HG03159 (cell line): ENCODE measurements at regions not wholly inside any gene's neighbourhood (a gene's known extent, or its start where the extent isn't known, plus 50 kb on each side); places are given as distances from the start of the nearest gene placed in this dataset.

Source experiments
- ATAC-seq: cut with Tn5 transposase; IDR thresholded peaks from one replicate; pipeline ENCODE4 v1.9.1; 2021; ENCODE audit warnings: mild to moderate bottlenecking, moderate library complexity; ENCODE audit not compliant: unreplicated experiment

DNA sequence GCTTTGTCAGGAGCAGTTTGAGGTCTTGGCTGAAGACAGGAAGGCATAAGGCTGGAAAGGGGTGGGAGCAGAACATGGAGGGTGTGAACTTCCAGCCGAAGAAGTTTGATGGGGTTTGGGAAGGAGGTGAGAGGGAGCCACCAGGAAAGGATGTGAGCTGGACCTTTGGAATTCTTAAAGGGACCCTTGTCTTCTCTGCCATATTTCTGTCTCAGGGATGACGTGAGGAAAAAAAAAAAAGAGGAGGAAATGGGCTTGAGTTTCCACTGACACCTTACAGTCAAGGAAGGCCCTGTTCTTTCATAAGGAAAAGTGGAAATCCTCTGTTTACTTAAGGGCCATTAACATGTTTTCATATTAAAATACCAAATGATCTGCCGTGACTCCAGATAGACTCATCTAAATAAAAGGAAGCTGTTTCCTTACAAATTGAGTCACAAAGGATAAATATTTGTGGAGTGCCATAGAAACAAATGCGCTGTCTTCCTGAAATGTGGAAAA is 132.1 kb downstream of the PALM2AKAP2 start:
- no peak for ATAC-seq

DNA sequence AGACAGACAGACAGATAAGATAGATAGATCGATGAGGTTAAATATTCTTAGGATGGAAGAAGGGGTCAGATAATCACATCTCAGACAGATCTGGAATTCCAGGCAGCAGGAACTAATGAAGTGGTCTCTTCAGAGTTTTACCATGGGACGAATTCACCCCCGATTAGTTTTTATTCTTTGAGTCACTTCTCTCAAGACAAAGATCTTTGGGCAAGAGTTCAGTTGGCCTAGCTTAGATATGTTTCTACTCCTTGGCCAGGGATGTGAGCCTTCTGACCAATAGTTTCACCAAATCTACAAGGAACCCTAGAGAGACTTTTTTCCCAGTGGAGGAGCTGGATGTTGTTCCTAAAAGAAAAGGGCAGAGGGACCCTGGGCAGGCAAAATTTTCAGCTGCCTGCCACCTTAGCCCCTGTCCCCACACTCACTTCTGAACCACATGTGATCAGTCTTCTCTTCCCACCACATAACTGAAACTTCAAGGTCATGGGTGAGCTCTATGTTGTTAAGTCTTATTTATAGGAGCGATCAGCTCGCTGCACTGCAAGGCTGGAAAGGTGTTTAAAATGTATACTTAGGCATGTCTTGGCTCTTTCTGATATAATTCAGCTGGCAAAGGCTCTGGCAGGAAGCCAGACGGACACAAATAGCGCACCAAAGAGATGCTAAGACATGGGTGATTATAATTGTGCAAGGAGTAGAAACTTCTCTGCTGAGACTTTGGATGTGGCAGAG is 132.9 kb downstream of the PALM2AKAP2 start:
- no peak for ATAC-seq

DNA sequence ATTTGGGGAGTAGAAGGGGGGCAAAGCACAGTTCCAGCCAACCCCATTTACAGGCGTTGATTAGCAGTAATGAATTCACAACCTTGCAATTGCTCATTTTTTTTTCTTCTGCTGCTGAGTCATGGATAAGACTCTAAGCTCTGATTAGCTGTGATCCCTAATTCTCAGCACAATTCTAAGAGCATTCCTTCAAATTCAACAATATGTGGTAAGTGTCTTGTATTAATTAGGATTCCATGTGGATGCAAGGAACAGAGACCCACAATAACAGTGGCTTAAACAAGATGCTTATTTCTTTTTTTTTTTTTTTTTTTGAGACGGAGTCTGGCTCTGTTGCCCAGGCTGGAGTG is 133.4 kb downstream of the PALM2AKAP2 start:
- no peak for ATAC-seq

DNA sequence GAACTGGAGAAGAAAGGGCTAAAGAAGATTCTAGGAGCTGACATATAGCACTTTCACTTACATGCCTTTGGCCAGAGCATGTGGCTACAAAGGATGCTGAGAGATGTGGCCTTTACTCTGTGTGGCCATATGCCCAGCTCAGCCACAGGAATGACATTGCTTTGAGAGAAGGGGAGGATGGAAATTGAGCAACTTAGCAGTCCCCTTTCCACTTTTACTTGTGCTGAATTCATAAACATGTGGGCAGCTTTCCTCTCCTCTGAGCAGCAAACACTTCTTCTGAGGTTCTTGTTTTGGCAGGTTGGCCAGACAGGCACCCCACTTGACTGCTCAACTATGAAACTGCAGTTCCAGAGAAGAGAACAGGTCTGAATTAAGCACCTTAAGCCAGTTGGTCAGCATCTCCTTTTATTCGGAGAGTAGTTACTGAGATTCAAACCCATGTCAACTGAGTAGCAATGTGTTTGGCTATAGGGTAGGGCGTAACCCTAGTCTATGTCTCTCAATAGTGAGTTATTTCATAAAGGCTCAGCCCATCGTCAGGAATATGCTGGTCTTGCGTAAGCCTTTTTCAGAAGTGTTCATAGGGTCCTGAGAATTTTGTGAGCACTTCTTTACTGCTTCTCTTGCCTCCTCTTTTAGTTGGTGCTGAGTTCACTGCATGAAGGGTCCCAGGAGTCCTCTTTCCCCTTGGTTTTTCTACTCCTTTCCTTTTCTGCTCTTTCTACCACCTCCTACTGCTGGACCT is 134.5 kb downstream of the PALM2AKAP2 start:
- peak; percentile 49 for ATAC-seq

DNA sequence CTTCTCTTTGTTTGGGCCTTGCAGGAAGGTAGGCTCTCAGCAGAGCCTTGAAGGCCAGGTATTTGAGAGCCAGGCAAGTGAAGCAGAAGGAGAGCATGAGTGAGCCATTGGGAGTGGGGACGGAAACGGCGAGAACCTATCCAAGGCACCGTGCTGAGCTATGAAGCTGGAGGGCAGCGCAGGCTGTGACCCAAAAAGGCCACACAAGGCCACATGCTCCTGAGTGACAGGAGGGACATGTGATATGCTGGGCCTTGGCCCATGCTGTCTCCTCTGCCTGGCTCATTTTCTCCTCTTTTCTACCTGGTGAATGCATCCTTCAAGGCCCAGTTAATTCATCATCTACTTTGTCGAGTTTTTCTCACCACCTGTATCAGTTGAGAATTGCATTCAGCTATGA is 136.3 kb downstream of the PALM2AKAP2 start:
- no peak for ATAC-seq

DNA sequence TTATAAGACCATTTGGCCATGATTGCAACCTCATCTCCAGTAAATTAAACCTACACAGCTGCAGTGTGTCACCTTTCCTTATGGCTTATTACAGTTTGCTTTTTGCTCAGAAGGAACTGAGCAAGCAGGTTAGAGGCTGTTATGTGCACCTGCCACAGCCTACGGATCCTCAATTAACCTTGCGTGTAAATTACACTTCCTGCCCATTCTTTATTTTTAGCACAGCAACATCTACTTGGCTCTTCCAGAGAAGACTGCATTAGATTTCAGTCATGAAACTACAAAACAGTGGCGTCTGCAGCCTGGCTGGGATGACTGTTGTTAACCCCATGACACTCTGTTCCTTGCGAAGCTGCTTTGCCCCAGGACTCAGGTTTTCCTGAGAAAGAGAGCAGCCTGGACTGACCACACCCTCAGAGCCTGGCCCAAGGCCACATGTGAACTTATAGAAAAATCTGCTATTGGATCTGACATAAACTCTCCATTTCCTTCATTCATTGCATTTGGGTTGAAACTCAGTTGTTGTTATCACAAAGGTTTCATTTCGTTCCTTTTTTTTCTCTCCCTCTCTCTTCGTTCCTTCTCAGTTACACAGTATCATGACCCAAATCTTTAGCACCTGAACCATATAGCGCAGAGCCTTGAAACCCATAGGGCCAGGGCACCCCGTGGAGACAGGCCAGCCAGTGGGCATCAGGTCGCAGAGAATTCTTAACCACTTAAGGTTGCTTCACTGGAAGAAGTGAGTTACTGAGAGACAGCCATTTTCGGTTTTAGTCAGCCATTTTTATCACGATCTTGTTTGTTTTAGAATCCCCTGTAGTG is 138.6 kb downstream of the PALM2AKAP2 start:
- peak; percentile 61 for ATAC-seq

DNA sequence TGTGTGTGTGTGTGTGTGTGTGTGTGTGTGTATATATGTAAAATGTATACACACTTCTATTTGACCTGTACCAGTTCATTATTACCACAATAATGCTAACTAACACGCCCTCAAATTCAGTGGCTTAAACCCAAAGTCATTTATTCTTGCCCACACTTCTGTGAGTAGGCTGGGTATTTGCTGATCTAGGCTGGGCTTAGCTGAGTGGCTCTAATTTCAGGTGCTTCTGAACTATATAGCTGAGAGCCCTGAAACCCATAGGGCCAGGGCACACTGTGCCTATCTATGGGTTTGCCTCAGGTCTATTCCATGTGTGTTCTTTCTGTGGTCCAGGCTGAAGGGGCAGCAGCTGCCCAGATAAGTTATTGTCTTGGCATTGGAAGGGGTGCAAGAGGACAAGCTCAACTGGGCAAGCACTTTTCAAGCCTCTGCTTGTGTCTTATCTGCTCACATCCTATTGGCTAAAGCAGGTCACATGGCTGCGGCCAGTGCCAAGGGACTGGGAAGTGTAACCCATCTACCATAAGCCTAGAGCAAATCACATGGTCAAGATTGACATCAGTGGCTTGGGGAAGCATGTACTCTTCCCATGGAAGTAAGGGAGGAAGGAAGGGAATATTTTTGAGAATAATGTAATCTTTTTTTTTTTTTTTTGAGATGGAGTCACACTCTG is 139.9 kb downstream of the PALM2AKAP2 start:
- ATAC-seq = no peak

DNA sequence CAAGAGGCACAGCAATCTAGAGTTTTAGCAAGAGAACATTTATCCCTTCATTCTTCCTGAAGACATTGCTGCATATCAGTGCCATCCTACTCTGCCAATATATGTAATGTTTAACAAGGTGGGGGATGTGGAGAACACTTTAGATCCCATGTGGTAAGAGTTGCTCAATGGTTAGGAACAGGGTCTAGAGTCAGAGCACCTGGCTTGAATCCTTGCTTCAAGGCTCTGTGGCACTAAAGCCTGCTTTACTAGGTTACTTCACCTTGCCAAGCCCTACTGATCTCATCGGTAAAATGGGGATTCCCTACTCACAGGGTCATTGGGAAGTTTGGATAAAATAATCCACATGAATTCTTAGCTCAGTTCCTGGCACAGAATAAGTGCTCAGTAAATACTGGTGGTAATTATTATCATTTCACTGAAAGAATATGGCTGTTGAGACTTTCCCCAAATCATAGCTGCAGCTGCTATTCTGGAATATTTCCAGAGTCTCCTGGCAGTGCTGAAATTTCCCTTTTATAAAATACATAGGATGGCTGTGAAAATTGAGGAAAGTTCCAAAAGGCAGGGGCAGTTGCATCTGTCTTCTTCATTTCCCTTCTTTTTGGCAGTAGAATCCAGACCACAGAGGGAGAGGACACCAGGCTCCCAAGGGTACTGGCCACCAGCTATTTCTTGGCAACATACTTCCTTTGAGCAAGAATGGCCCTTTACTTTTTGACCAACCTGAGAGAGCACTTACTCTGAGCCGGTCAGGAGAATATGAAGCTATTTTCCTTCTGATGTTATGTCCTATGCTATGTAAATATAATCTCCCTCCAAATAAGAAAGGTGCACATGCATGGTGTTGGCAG is 142.8 kb downstream of the PALM2AKAP2 start:
- ATAC-seq = no peak

DNA sequence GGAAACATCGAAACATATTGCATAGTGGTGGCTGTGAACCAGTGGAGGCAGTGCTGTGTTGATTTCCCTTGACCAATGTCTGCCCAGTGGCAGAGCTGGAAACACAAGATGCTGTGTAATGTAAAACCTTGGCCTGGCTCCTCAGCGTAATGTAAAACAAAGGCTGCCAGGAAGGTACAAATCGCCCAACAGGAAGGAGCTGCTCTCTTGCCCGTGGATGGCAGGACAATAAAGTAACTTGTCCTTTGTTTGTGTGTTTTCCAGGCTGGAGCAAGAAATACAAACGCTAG is 143.4 kb downstream of the PALM2AKAP2 start:
- no peak for ATAC-seq

DNA sequence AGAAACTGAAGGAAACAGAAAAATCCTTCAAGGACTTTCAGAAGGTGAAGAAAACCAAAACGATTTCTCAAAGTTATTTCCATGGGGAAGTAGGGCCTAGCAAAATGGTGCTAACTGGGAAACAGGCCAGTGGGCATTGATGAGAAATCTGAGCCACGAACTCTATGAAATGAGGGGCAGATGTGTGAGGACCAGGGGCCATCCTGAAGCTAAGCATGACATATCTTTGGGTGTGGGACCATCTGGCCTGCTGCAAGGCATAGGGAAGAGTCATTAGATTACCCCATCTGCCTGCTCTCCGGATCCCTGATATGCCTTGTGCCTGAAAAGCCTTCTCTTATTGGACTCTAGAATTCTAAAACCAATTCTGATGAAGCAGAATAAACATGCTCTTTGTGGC is 143.8 kb downstream of the PALM2AKAP2 start:
- ATAC-seq = no peak

DNA sequence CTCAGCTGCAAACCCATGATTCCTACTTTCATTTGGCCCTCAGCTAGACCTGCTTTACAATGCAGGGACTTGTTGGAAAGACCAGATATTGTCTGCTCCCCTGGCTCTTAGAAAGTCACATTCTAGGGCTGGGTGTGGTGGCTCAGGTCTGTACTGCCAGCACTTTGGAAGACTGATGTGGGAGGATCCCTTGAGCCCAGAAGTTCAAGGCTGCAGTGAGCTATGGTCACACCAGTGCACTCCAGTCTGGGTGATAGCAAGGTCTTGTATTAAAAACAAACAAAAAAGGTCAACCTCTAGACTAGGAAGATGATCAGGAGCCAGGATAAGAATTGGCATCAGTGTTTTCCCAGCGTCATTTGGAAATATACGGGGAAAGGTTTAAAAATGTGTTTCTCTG is 145.8 kb downstream of the PALM2AKAP2 start:
- no peak for ATAC-seq

DNA sequence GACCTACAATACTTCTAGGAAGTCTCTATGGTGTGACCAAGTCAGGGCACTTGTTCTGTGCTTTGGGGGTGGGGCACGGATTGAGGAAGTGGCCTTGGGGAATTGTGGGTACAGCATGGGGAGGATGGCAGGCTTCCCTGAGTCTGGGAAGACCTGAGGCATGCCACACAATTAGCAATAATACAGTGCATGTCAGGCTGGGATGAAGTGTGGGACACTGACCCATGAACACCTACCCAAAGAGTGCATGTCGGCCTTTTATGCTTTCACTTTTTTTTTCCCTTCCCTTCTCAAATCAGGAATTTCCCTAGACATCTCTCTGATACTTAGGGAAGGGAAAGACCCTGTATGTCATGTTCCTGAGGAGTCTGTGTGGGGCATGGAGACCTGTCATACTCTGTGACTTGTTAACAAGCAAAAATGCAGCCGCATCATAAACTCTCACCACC is 146.4 kb downstream of the PALM2AKAP2 start:
- ATAC-seq = no peak

DNA sequence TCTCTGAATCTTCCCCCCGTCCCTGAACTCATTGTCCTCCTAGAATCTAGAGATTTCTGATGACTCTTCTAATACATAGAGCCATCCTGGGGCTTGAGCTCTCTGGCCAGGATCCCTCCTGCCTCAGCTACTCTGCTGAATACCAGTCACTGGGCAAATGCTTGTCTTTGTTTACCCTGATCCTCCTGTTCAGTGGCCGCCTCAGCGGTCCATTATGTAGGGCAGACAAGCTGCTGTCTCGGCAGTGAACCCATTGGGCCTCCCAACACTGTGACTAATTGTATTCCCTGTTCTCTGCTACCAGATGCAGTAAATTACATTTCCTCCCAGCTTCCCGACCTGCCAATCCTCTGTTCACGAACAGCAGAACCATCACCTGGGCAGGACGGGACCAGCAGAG is 151.6 kb downstream of the PALM2AKAP2 start:
- ATAC-seq = no peak

DNA sequence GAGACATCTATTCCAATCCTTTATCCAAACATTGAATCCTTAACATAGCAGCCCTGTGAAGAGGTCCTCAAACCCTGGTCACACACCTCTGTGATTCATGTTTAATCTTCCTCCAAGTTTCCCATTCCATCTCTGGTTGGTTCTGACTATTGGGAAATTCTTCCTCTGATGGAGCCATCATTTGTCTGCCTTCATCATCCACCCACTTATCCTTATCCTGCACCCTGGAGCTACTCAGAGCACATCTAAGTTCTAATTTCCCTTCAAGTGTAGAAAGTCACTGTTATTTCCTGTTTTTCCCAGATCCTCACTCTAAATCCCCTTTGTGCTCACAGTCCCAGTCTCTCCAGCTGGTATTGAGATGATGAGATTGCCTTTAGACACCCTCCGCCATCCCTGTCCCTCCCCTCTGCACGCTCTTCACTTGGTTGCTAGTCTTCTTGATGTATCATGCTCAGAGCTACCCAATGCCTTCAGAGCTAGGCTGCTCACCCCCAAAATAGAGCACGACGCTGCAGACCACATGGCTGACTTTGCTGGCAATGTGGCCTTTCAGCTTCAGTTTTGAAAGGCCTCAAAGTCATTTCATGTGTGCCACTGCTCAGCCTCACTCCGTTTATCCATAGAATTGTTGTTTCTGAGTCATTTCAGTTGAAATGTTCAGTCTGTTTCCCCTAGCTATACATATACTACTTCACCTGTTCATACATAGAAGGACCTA is 154.3 kb downstream of the PALM2AKAP2 start:
- ATAC-seq = no peak

DNA sequence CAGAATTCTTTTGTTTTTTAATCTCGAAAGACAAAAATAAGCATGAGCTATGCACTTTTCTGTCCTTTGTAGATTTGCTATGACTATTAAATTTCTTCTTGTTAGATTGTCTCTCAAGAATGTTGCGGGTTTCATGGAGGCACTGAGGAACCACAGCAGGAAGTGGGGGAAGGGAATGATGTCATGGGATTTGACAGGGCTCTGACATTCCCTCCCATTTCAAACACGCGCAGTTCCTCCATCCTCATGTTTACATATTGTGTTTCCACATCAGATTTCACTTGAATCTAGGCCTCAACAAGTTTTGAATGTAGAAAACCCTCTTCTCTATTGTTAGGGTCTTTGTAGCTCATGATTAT is 154.8 kb downstream of the PALM2AKAP2 start:
- ATAC-seq = no peak

DNA sequence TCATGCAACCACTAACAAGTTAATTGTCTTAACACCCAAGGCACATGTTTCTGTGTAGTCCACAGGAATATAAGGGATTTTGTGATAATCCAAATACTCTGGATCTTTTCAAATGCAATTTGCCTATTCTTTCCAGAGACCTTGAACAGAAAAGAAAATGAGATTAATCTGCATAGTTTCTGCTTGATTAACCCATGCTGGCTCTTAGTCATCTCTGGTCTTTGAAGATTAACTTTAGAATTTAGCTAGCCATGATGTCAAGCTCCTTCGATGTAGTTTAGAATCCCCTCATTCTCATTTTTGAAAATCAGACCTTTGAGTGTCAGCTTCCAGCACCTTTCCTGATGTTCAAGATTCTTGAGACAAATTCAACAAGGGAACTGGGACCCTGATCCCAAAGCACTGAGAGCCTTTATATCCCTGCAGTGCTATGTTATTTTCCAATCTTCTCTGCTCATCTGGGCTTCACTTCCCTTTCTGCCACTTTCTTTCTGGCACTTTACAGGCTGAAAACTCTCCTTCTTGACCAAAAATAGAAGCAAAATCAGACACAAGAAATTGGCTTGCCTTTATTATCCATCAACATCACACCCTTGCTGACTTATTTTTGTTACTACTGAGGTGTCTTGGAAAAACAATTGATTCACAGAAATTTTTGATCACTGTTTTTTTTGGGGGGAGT is 155.5 kb downstream of the PALM2AKAP2 start:
- peak; percentile 69 for ATAC-seq

DNA sequence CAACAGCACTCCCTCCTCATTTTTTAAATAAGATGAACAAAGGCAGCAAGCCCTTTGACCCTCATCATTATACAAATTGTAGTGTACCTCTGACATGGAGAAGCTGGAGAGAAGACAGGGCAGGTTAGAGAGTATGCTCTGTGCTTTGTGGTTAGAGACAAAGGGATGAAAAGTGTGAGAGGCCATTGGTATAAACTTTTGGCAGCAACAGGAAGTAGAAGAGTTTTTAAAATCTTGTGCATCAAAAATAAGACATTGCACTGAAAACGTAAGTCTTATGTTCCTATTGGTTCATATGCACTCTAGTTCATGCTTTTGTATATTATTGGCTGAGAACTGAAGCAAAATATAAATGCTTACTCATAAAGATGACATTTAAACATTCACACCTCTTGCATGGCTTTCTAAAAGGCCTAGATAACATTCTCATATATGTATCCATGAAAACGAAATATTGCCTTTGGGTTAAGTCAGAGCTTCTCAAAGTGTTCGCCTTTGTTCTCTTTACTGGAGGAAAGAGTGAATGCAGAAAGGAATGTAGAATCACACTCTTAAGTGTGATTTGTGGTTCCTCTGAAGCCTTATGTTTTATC is 158.0 kb downstream of the PALM2AKAP2 start:
- no peak for ATAC-seq

DNA sequence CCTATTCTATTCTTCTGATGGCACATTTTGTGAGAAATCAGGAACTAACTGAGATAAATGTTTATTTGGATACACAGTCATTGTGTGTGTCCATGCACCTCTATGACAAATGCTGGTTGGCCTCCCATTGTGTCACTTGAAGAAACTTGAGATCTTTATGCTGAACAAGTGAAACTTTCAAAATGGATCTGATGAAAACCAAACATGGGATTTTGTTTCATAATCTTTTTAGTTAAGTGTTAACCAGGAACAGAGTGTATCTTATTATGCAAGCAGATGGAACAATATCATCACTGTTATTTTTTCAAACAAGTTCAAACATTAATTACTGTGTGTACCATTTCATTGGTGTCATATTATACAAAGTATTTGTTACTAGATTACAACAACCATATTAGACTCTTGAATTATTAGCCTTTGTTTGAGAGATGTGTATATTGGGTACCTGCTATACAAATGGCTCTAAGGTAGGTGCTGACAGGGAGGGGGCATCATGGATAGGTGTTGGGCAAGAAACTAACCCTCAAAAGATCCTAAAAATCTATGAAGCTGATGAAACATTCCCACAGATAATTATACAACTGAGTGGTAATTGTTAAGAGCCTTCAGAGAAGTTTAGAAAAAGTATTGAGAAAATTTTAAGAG is 159.8 kb downstream of the PALM2AKAP2 start:
- no peak for ATAC-seq
